Cardiac septum (tissue), 1 donor: ENCODE measurements at regions not wholly inside any gene's neighbourhood (a gene's known extent, or its start where the extent isn't known, plus 50 kb on each side); places are given as distances from the start of the nearest gene placed in this dataset.
"Not testable (repeated sequence)": the region's sequence is repeated elsewhere in the genome, so short reads cannot be mapped to it uniquely, and the experiment has no call there.

Experiments
- DNase-seq: peaks from one replicate; pipeline ENCODE4 v3.0.0-alpha.2; 2020; ENCODE audit warnings: low spot score
- intact Hi-C: fragments of 100-400 bp; cut with DNase I; formaldehyde crosslinking; loops from one replicate; pipeline ENCODE4 v1.14.0; 2022
- donor health status: DM: no; HTN: no; CAD: no.

DNA sequence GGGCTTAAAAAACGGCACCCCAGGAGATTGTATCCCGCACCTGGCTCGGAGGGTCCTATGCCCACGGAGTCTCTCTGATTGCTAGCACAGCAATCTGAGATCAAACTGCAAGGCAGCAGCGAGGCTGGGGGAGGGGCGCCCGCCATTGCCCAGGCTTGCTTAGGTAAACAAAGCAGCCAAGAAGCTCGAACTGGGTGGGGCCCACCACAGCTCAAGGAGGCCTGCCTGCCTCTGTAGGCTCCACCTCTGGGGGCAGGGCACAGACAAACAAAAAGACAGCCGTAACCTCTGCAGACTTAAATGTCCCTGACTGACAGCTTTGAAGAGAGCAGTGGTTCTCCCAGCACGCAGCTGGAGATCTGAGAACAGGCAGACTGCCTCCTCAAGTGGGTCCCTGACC, 601.5 kb upstream of the TBX3 start:
- intact Hi-C loops: not testable (repeated sequence)

GRCh38 chr12:115273456-115273855, 589.5 kb upstream of the TBX3 start:
- intact Hi-C loops: no loop called here
- no peak for DNase-seq

More for the DNA sequence above, 601.5 kb upstream of the TBX3 start:
- not testable (repeated sequence) for DNase-seq

- intact Hi-C loops: no loop called here
- no peak for DNase-seq
Observed at GRCh38 chr12:115268451-115268850, 584.5 kb upstream of the TBX3 start.

- peak; percentile 5 for DNase-seq
- intact Hi-C loops: no loop called here
Observed at GRCh38 chr12:115267891-115268290, 583.9 kb upstream of the TBX3 start.

GRCh38 chr12:115267464-115267863, 583.5 kb upstream of the TBX3 start:
- DNase-seq: peak; percentile 47
- intact Hi-C loops: no loop called here

- intact Hi-C loops: no loop called here
- no peak for DNase-seq
Observed at GRCh38 chr12:115264605-115265004, 580.6 kb upstream of the TBX3 start.

- DNase-seq: no peak
- intact Hi-C loops: no loop called here
Observed at GRCh38 chr12:115261691-115262398, 577.9 kb upstream of the TBX3 start.

- intact Hi-C loops: no loop called here
- no peak for DNase-seq
Observed at GRCh38 chr12:115260762-115261675, 577.0 kb upstream of the TBX3 start.

GRCh38 chr12:115259968-115260747, 576.2 kb upstream of the TBX3 start:
- no peak for DNase-seq
- intact Hi-C loops: no loop called here

GRCh38 chr12:115257791-115258190, 573.8 kb upstream of the TBX3 start:
- no peak for DNase-seq
- intact Hi-C loops: no loop called here

- no peak for DNase-seq
- intact Hi-C loops: no loop called here
Observed at GRCh38 chr12:115255962-115256361, 572.0 kb upstream of the TBX3 start.

GRCh38 chr12:115255257-115255656, 571.3 kb upstream of the TBX3 start:
- no peak for DNase-seq
- intact Hi-C loops: no loop called here

DNA sequence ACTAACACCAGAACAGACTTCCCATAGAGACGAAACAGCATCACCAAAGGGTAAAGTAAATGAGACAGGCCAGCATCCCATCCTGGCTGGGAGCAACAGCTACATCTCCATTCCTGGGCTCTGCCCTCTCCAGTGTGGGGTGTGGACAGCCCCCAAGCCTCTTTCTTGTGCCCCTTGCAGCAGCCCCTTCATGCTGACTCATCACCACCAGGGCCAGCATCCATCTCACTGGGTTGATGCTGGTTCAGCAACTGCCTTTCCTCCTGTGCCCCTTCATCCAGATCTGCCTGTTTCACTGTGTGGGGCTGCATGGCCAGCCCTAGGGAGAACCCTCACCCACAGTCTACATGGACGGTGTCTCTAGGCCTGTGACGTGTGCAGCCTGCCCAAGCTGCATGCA, 569.1 kb upstream of the TBX3 start:
- DNase-seq: no peak
- intact Hi-C loops: no loop called here

- intact Hi-C loops: no loop called here
Observed at GRCh38 chr12:115251727-115252126, 567.8 kb upstream of the TBX3 start.

DNA sequence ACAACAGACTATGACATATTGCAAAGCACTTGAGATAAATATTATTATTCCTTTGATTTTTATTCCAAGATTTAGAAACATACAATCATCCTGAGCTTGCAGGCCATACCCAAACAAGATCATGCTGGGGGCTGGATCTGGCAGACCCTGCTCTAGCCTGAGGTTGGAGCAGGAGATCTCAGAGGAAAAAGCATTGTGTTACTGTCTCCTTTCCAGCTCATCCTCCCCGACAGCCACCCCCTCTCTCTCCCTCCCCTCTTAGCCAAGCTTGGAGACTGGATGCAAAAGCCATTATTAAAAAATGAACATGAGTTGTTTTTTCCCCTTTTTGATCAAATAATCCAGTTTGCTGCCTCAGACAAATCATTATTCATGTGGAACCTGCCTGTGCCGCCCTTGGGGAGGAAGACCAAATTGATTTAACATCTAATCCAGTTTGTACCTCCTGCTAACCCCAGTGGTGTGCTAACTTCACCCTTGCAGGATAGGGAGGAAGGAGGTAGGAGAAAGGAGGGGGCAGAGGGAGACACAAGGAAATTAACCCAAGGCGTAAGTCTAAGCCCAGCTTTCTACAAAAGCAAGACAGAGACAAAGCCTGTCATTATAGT, 565.8 kb upstream of the TBX3 start:
- no peak for DNase-seq
- intact Hi-C loops: no loop called here

More at GRCh38 chr12:115251727-115252126, 567.8 kb upstream of the TBX3 start:
- no peak for DNase-seq

GRCh38 chr12:115245020-115245419, 561.0 kb upstream of the TBX3 start:
- intact Hi-C loops: no loop called here

GRCh38 chr12:115243933-115244628, 560.1 kb upstream of the TBX3 start:
- intact Hi-C loops: no loop called here
- DNase-seq: no peak

More at GRCh38 chr12:115245020-115245419, 561.0 kb upstream of the TBX3 start:
- no peak for DNase-seq

DNA sequence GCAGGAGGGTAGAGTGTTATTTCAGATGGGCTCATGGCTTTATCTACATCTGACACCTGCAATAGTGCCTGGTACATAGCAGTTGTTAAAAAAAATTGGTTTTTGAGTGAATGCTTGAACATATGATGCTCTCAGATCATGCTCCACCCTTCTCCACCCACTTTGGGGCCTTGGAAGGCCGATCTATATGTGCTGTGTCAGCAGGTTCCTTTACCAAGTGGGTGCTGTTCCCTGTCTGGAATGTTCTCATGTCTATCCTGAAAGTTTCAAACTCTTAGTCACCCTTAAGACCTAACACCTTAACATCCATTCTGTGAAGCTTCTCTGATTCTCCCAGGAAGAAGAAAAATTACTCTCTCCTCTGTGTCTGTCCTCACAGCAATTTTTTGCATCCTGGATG, 556.3 kb upstream of the TBX3 start:
- intact Hi-C loops: no loop called here
- DNase-seq: no peak

DNA sequence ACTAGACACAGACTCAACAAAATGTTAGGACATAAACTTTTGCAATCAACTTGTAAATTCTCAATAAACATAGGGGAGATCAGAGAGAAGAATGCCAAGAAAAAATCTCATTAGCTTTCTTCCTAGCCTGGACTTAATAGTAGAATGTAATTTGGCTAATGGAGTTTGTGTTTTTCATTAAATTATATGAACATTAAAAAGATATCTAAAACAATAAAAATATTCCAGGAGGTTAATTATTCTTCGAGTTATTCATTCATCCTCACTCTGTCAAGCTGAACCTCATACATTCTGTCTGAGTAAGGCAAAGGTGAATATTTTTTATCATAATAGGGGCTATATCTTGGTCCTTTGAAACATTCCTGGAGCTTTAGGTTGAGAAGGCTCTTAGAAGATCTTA, 551.9 kb upstream of the TBX3 start:
- intact Hi-C loops: no loop called here
- no peak for DNase-seq
